ENCODE measurements at regions not wholly inside any gene's neighbourhood (a gene's known extent, or its start where the extent isn't known, plus 50 kb on each side); places are given as distances from the start of the nearest gene placed in this dataset.

- H3K4me3 ChIP-seq: no peak overlapping the region
- H3K9me3 ChIP-seq: no peaks in the 10 kb centered on the region
- intact Hi-C loops (cut with DNase I): no loop called here
- H3K27ac ChIP-seq: no peak overlapping the region
- H3K4me1 ChIP-seq: no peaks in the 10 kb centered on the region
- H3K36me3 ChIP-seq: no peaks in the 10 kb centered on the region
- no peak for TF ChIP-seq POLR2A (IDR thresholded peaks at IDR 0.05)
- no peaks in the 10 kb centered on the region for H3K27me3 ChIP-seq
- DNase-seq (ENCODE audit: extremely low spot score in 2 of 2): no peak
Observed at GRCh38 chr5:61735995-61736394, 403.9 kb downstream of the ZSWIM6 start.

DNA sequence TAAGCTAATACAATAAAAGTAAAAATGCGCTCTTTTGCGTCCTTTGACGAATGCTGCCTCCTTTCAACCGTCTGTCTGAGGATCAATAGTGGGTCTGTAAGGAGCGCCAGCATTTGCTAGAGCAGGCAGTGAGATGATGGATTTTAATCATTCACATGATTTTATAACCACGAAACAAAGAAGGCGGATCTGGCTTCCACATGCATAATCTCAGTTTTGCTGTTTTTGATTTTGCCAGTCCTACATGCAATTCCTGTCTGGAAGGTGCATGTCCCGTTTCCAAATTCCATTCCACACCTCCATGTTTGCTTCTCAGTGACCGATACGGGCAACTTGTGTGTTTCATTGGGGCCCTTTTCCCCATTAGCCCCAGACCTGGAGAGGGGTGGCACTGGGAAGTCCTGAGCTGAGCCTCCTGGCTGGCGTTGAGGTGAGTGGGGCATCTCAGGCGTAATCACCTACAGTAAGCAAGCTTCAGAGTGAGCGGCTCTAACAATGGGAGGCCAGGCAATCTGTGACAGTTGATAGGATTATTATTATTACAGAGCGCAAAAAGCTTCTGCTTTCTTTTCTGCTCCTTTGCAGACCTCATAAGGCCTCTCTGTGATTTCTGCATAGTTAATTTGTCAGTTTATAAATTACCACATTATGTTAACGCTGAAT lies 405.4 kb downstream of the ZSWIM6 start:
- Histone ChIP-seq H3K27me3 (no peaks in the 10 kb centered on the region), H3K9me3 (no peaks in the 10 kb centered on the region), H3K4me1 (no peaks in the 10 kb centered on the region), H3K4me3 (no peak overlapping the region), H3K36me3 (no peaks in the 10 kb centered on the region), H3K27ac (no peak overlapping the region)
- TF ChIP-seq POLR2A (IDR thresholded peaks at IDR 0.05) (no peak), POLR2AphosphoS5 (IDR thresholded peaks at IDR 0.05; ENCODE audit: insufficient read depth in 1 of 2, low read depth in 1 of 2) (no peak), CTCF (IDR thresholded peaks at IDR 0.05) (no peak)
- intact Hi-C loops (cut with DNase I): no loop called here
- DNase-seq (ENCODE audit: extremely low spot score in 2 of 2): no peak

GRCh38 chr5:61737964-61738340 lies 405.9 kb downstream of the ZSWIM6 start:
- H3K9me3 ChIP-seq: no peaks in the 10 kb centered on the region
- intact Hi-C loops (cut with DNase I): no loop called here
- H3K4me1 ChIP-seq: no peaks in the 10 kb centered on the region
- no peak overlapping the region for H3K27ac ChIP-seq
- H3K4me3 ChIP-seq: no peak overlapping the region
- no peaks in the 10 kb centered on the region for H3K36me3 ChIP-seq
- DNase-seq (ENCODE audit: extremely low spot score in 2 of 2): no peak
- TF ChIP-seq POLR2A (IDR thresholded peaks at IDR 0.05): no peak
- no peak for TF ChIP-seq POLR2AphosphoS5 (IDR thresholded peaks at IDR 0.05; ENCODE audit: insufficient read depth in 1 of 2, low read depth in 1 of 2)
- no peak for TF ChIP-seq CTCF (IDR thresholded peaks at IDR 0.05)
- H3K27me3 ChIP-seq: no peaks in the 10 kb centered on the region

DNA sequence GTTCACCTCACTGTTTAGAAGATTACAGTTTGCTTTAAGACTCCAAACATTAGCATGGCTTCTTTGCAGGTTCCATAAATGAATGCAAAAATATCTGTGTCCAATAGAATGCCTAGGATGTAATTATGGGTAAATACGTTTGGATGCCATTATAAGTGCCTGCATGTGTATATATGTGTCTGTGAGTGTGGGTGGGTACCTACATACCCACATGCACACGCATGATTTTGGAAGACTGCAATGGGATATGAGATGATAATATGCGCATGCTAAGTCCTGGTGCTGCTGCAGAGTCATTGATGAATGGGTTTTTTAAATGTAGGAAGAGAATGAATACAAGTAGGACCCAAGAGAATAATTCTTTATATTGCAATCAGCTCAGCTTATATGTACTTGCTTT lies 406.4 kb downstream of the ZSWIM6 start:
- no peak for DNase-seq (ENCODE audit: extremely low spot score in 2 of 2)
- no peaks in the 10 kb centered on the region for H3K36me3 ChIP-seq
- intact Hi-C loops (cut with DNase I): no loop called here

GRCh38 chr5:61744690-61745619 lies 412.9 kb downstream of the ZSWIM6 start:
- no peak for DNase-seq (ENCODE audit: extremely low spot score in 2 of 2)
- no peaks in the 10 kb centered on the region for H3K27me3 ChIP-seq
- intact Hi-C loops (cut with DNase I): no loop called here
- TF ChIP-seq POLR2A (IDR thresholded peaks at IDR 0.05) (no peak), CTCF (IDR thresholded peaks at IDR 0.05) (no peak)
- no peak overlapping the region for H3K27ac ChIP-seq
- H3K4me1 ChIP-seq: no peaks in the 10 kb centered on the region
- H3K9me3 ChIP-seq: no peaks in the 10 kb centered on the region
- no peaks in the 10 kb centered on the region for H3K36me3 ChIP-seq
- H3K4me3 ChIP-seq: no peak overlapping the region

More for the DNA sequence above, 406.4 kb downstream of the ZSWIM6 start:
- Histone ChIP-seq H3K4me3 (no peak overlapping the region), H3K27me3 (no peaks in the 10 kb centered on the region), H3K27ac (no peak overlapping the region), H3K4me1 (no peaks in the 10 kb centered on the region), H3K9me3 (no peaks in the 10 kb centered on the region)
- TF ChIP-seq CTCF (IDR thresholded peaks at IDR 0.05) (no peak), POLR2A (IDR thresholded peaks at IDR 0.05) (no peak), POLR2AphosphoS5 (IDR thresholded peaks at IDR 0.05; ENCODE audit: insufficient read depth in 1 of 2, low read depth in 1 of 2) (no peak)

Measured in vagina (tissue), 2 donors.